ENCODE measurements at regions not wholly inside any gene's neighbourhood (a gene's known extent, or its start where the extent isn't known, plus 50 kb on each side); places are given as distances from the start of the nearest gene placed in this dataset.

- TF ChIP-seq POLR2A (IDR thresholded peaks at IDR 0.05; ENCODE audit: low read depth, low read length) (no peak), POLR2AphosphoS5 (IDR thresholded peaks at IDR 0.05; ENCODE audit: low read depth, low read length) (no peak)
These were observed 55.7 kb upstream of the CTAGE1 start for GRCh38 chr18:22473366-22473765.
